ENCODE measurements at regions not wholly inside any gene's neighbourhood (a gene's known extent, or its start where the extent isn't known, plus 50 kb on each side); places are given as distances from the start of the nearest gene placed in this dataset.

GRCh38 chr1:157245823-157246222 is 107.6 kb upstream of the ETV3 start:
- no peak overlapping the region for H3K4me3 ChIP-seq (ENCODE audit: low read length)
- no peak for DNase-seq (ENCODE audit: low read depth, low spot score)

- no peak overlapping the region for H3K4me3 ChIP-seq (ENCODE audit: low read length)
- DNase-seq (ENCODE audit: low read depth, low spot score), result no peak
Measured at GRCh38 chr1:157241185-157241538, 103.0 kb upstream of the ETV3 start.

GRCh38 chr1:157240495-157241184 is 102.4 kb upstream of the ETV3 start:
- DNase-seq (ENCODE audit: low read depth, low spot score), result no peak
- no peak overlapping the region for H3K4me3 ChIP-seq (ENCODE audit: low read length)

- DNase-seq (ENCODE audit: low read depth, low spot score), result no peak
Measured at GRCh38 chr1:157239936-157240335, 101.7 kb upstream of the ETV3 start.

GRCh38 chr1:157238585-157238984 is 100.4 kb upstream of the ETV3 start:
- H3K4me3 ChIP-seq (ENCODE audit: low read length), result no peak overlapping the region
- DNase-seq (ENCODE audit: low read depth, low spot score), result no peak

More at GRCh38 chr1:157239936-157240335, 101.7 kb upstream of the ETV3 start:
- H3K4me3 ChIP-seq (ENCODE audit: low read length), result no peak overlapping the region

- no peak for DNase-seq (ENCODE audit: low read depth, low spot score)
- H3K4me3 ChIP-seq (ENCODE audit: low read length), result no peak overlapping the region
Measured at GRCh38 chr1:157237981-157238380, 99.8 kb upstream of the ETV3 start.

GRCh38 chr1:157237522-157237921 is 99.3 kb upstream of the ETV3 start:
- no peak for DNase-seq (ENCODE audit: low read depth, low spot score)
- H3K4me3 ChIP-seq (ENCODE audit: low read length), result no peak overlapping the region

GRCh38 chr1:157236072-157236471 is 97.9 kb upstream of the ETV3 start:
- H3K4me3 ChIP-seq (ENCODE audit: low read length), result no peak overlapping the region
- no peak for DNase-seq (ENCODE audit: low read depth, low spot score)

GRCh38 chr1:157235307-157235706 is 97.1 kb upstream of the ETV3 start:
- H3K4me3 ChIP-seq (ENCODE audit: low read length), result no peak overlapping the region
- no peak for DNase-seq (ENCODE audit: low read depth, low spot score)

- no peak overlapping the region for H3K4me3 ChIP-seq (ENCODE audit: low read length)
- no peak for DNase-seq (ENCODE audit: low read depth, low spot score)
Measured at GRCh38 chr1:157234705-157235273, 96.6 kb upstream of the ETV3 start.

GRCh38 chr1:157233131-157233530 is 94.9 kb upstream of the ETV3 start:
- DNase-seq (ENCODE audit: low read depth, low spot score), result no peak
- H3K4me3 ChIP-seq (ENCODE audit: low read length), result no peak overlapping the region

GRCh38 chr1:157231846-157232525 is 93.8 kb upstream of the ETV3 start:
- H3K4me3 ChIP-seq (ENCODE audit: low read length), result no peak overlapping the region
- no peak for DNase-seq (ENCODE audit: low read depth, low spot score)

GRCh38 chr1:157230500-157230899 is 92.3 kb upstream of the ETV3 start:
- H3K4me3 ChIP-seq (ENCODE audit: low read length), result no peak overlapping the region
- DNase-seq (ENCODE audit: low read depth, low spot score), result no peak

- DNase-seq (ENCODE audit: low read depth, low spot score), result no peak
- no peak overlapping the region for H3K4me3 ChIP-seq (ENCODE audit: low read length)
Measured at GRCh38 chr1:157227700-157228099, 89.5 kb upstream of the ETV3 start.

GRCh38 chr1:157226739-157227138 is 88.5 kb upstream of the ETV3 start:
- no peak for DNase-seq (ENCODE audit: low read depth, low spot score)
- H3K4me3 ChIP-seq (ENCODE audit: low read length), result no peak overlapping the region

- H3K4me3 ChIP-seq (ENCODE audit: low read length), result no peak overlapping the region
- no peak for DNase-seq (ENCODE audit: low read depth, low spot score)
Measured at GRCh38 chr1:157219600-157219999, 81.4 kb upstream of the ETV3 start.

- H3K4me3 ChIP-seq (ENCODE audit: low read length), result no peak overlapping the region
Measured at GRCh38 chr1:157219182-157219581, 81.0 kb upstream of the ETV3 start.

GRCh38 chr1:157218671-157219070 is 80.5 kb upstream of the ETV3 start:
- no peak overlapping the region for H3K4me3 ChIP-seq (ENCODE audit: low read length)
- DNase-seq (ENCODE audit: low read depth, low spot score), result no peak

More at GRCh38 chr1:157219182-157219581, 81.0 kb upstream of the ETV3 start:
- no peak for DNase-seq (ENCODE audit: low read depth, low spot score)

GRCh38 chr1:157217486-157217885 is 79.3 kb upstream of the ETV3 start:
- no peak overlapping the region for H3K4me3 ChIP-seq (ENCODE audit: low read length)
- DNase-seq (ENCODE audit: low read depth, low spot score), result no peak

- no peak for DNase-seq (ENCODE audit: low read depth, low spot score)
- no peak overlapping the region for H3K4me3 ChIP-seq (ENCODE audit: low read length)
Measured at GRCh38 chr1:157213836-157214235, 75.6 kb upstream of the ETV3 start.

- H3K4me3 ChIP-seq (ENCODE audit: low read length), result no peak overlapping the region
- no peak for DNase-seq (ENCODE audit: low read depth, low spot score)
Measured at GRCh38 chr1:157209514-157209913, 71.3 kb upstream of the ETV3 start.

All from Jurkat, Clone E6-1 (cell line).